Lung microvascular endothelial cell (primary cell): ENCODE measurements at regions not wholly inside any gene's neighbourhood (a gene's known extent, or its start where the extent isn't known, plus 50 kb on each side); places are given as distances from the start of the nearest gene placed in this dataset.
"Not testable (repeated sequence)": the region's sequence is repeated elsewhere in the genome, so short reads cannot be mapped to it uniquely, and the experiment has no call there.

Experiments used
- DNase-seq, 2 donors: peaks; one replicate each; pipeline versions ENCODE4 v3.0.0 to v3.0.0-alpha.2; 2010; ENCODE audit warnings: low read depth in 2 of 2

DNA sequence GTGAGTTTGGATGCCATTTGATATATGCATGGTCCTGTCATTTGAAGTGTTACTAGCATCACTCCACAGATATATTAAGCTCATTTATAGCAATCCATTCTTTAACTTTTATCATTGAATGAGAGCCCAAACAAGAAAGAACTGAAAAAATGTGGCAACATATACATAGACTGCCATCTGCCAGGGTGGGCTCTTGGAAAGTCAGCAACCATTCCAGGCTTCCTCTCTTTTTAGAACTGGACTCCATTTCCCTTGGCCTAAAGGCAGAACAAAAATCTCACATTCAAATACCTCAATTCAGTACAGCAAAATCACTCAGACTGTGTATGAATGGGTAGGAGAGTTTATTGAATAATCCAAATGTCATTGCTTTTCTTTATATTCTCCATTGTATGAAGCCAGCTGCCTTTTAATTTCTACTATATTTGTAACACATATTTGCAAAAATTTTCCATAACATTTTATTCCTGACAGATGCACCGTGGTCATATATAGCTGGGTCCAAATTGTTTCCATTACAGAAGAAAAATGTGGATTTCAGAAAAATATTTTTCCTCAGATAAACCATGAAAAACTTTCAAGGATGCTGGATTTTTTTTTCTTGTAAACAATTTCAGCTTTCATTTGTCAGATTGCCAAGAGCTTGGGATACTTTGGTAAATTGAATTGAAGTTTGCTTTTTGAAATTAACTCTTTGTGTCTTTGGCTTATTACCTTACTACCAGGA lies 1252.3 kb upstream of the SEL1L start:
- no peak for DNase-seq

DNA sequence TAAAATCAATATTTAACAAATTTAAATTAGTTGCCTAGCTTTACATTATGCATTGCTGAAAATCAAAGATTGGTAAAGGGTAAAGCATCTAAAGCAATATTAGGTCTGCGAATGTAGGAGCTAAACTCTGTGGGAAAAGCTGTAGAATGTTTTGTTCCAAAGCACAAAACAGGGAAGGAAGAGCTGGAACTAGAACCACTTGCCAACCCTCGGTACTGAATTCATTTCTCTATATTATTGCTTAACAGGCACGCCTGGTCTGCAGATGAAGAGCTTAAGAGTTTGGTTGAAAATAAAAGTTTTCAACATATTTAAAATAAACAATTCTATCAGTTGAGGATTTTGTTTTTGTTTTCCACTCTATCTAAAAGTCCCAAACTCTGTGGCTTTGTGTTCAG lies 1252.8 kb upstream of the SEL1L start:
- no peak for DNase-seq

DNA sequence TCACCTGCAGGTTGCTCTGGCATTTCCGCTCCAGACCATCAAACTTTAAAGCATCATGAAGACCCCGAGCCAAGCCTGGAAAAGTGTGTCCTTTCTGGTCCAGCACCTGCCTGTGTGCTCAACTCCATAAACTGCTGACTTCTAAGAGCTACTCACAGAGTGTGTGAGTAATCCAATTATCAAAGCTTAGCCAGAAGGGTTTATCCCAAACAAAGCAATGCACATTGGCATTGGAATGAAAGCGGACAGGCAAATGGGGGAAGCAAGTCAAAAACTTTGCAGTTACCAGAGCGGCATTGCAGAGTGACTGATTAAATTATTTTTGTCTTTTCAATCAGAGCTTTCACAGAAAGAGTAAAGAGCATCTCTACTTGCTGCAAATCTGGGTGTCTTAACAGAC lies 1262.4 kb upstream of the SEL1L start:
- no peak for DNase-seq

DNA sequence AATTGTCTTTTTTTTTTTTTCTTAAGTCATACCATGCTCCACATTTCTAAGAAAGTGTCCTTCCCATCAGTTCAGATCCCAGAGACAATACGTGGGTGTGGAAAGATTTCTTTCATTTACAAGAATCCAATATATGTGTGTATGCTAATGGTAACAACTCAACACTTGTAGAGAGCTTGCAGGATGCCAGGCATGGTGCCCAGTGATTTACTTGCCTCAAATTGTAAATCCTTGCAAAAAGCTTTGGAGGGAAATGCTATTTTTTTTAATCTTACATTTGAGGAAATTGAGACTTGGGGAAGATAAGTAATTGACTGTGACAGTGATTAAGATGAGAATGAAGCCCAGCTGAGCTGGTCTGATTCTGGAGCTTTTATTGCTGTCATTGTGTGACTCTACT lies 1264.6 kb upstream of the SEL1L start:
- DNase-seq = no peak

DNA sequence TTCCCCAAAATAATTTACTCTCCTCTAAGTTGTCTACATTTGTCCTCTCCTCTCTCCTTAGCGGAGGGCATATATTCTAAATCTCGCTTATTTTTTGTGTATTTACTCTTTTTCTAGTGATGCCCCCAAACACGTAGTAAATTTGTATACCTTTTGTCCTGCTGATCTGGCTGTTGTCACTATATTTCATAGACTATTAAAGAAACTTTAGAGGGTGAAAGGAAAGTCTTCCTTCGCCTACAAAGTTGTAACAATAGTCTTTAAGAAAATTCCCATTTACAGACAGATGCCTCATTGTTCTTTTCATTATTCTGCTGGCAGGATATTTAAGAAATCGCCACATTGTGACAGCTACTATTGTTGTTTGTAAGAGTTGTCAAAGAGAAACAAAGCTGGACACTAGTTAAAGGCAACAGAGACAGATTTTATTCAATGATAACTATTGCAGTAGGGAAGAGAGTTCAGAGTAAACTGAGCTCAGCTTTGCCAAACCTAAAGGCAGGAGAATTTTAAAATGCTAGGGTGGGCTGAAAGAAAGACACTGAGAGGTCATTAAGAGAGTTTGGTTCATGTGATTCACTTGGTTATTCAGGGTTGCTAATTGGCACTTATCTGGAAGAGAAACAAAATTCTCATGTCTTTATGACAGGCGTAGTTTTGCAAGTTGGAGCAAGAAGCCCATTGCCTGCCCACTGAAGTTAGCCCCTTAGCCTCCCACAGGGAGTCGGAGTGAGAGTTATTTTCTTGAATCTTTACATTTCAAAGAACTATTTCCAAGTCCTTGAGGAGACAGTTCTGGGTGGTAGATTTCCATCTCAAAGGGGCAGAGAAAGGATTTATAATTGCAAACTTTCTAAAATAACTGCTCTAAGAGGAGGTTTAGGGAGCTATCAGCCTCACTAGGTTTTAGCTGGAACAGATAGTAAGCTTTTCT lies 1272.5 kb upstream of the SEL1L start:
- DNase-seq = no peak

DNA sequence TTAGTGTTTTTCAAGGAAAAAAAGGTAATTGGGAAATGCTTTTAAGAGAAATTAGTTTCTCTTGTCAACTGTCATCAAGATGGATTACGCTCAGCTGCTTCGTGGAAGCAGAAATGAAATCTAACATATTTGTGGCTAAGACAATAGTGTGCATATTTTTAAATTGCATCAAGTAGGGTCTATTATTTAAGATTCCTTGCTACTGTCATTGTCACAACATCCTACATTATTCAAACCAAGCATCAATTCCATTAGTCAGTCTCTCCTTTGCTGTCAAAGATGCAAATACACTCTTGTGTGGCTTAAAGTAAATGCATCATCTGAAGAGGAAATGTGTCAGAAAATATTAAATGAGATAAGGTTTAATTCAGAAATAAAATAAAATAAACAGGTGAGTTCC lies 1277.6 kb upstream of the SEL1L start:
- no peak for DNase-seq

DNA sequence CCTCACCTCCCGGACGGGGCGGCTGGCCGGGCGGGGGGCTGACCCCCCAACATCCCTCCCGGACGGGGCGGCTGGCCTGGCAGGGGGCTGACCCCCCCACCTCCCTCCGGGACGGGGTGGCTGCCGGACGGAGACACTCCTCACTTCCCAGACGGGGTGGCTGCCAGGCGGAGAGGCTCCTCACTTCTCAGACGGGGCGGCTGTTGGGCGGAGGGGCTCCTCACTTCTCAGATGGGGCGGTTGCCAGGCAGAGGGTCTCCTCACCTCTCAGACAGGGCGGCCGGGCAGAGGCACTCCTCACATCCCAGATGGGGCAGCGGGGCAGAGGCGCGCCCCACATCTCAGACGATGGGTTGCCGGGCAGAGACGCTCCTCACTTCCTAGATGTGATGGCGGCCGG lies 1280.7 kb upstream of the SEL1L start:
- DNase-seq = not testable (repeated sequence)

DNA sequence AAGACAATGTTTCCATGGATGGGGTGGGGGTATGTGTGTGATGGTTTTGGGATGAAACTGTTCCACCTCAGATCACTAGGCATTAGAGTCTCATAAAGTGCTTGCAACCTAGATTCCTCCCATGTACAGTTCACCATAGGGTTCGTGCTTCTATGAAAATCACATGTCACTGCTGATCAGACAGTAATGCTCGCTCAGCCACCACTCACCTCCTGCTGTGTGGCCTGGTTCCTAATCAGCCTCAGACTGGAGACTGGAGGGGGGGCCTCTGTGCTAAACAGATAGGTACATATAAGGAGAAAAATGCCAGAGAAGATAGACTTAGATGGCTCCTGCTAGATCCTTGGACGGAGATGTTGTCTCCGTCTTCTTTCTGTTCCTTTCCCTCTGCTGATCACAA lies 1296.9 kb upstream of the SEL1L start:
- no peak for DNase-seq

DNA sequence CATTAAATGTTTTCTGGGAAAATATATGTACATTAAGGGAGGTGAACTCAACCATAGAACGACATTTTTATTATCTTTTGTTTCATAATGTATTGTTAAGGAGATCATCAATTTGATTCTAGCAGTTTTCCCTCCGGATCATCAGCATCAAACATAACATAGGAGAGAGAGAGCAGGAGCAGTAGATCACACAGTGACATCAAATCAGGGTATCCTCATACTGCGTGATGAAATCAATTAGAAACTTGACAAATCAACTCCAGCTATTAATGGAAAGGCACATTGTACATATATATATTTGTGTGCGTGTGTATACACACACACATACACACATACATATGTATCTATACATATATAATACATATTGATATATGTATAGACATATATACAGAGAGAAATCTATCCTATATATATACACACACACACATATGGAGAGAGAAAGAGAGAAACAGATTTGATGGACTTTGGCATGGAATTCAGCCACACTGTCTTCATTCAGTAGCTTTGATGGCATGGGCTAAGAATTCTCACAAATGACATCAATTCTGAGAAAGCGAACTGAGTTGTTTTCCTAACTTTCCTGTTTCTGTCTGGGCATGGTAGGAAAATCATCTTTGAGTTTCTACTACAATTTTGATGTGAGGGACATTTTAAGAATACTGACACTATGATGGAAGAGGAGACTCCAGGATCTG lies 1302.8 kb upstream of the SEL1L start:
- DNase-seq = no peak

DNA sequence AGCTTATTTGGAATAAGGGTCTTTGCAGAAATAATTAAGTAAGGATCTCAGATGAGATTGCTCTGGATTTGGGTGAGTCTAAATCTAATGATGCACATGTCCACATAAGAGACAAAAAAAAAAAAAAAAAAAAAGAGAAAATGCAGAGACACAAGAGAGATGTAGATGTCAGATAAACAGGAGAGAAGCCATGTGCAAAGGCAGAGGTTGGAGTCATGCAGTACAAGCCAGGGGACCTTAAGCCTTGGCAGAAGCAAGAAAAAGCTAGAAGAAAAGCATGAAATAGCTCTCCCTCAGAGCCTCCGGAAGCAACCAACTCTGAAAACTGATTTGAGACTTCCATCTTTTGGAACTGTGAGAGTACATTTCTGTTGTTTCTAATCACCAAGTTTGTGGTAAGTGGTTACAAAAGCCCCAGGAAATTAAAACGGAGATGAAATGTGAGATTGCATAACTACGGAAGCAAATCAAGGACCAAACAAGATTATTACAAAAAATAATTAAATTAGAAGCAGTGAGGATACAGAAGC lies 1304.0 kb upstream of the SEL1L start:
- no peak for DNase-seq

DNA sequence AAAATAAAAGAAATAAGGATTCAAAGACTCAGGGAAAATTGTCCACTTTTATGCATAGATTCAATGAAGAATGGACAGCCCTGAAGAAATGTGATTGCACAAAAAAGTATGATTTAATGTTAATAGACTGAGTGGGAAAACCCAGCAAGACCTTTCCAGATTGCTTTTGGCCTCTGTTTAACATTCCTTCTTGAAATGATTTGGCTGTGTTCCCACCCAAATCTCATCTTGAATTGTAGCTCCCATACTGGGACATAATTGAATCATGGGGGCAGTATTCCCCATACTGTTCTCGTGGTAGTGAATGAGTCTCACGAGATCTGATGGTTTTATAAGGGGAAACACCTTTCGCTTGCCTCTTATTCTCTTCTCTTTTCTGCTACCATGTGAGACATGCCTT lies 1316.9 kb upstream of the SEL1L start:
- no peak for DNase-seq

DNA sequence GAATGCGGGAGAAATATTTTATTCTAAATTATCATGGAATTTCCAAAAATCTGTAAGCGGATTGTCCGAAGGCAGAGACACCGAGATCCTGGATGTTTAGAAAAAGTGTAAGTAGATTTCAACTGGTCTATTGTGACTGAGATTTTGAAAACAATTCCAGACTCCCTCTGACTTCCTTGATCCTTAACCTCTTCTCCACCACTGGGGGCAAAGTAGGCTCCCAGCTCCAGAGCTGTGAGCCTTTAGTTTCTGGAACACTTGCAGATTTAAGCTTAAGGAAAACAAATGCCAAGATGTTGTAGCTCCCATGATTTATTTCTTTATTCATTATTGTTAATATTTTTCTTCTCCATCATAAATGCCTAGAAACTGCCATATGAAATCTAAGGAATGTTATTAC lies 1320.5 kb upstream of the SEL1L start:
- DNase-seq = no peak

DNA sequence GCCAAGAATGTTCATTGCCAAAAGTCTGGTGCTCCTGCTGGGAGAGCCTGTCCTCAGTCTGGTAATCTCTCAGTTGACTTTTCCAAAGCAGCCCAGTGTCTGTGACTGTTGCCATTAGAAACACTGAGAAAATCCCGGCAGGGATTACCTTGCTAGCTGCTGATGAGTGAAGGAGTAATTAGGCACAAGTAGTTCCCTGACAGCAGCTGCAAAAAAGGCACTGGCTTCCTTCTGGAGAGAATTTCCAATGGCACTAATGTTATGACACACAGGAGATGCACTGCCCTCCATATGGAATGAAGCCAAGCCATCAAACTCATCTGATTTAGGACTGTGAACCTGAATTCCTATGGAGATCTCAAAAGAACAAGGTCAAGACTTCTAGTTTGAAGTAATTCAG lies 1321.2 kb upstream of the SEL1L start:
- no peak for DNase-seq

DNA sequence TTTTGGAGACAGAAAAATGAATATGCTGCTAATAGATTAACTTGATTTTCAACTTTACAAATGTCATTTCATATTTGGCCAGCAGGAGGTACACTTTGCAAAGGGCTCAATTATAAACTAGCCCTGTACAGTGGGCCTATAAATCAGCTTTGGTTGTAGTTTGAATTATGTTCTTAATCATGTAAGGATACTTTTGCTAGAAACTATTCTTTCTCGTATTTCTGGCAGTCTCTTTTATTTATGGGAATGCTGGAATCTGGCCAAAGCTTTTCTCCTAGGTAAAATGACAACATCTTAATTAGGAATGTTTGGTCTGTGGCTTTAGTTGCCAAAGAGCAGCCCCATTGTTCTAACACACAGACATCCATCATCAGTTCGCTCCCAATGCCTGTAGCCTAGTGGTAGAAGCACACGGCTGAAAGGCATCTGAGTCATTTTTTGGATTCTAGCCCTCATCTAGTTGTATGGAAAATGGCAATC lies 1322.3 kb upstream of the SEL1L start:
- peak; percentile 19 to 46 for DNase-seq

DNA sequence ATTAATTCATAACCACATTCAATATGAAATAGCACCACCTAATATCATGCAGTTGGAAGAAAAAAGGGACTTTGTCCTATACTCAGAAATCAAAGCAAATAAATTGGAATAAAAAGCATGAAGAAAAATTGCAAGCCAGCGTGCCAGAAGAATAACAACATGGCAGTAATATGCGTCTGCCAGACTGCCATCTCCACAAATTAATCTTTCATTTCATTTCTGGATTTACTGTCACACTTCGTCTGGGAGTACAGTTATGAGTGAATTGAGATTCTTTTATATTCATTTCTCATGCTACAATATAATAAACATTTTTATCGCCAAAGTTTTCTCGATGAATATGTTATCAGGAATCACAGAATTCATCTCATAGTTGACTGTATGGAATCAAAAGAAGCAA lies 1327.7 kb upstream of the SEL1L start:
- DNase-seq = no peak

DNA sequence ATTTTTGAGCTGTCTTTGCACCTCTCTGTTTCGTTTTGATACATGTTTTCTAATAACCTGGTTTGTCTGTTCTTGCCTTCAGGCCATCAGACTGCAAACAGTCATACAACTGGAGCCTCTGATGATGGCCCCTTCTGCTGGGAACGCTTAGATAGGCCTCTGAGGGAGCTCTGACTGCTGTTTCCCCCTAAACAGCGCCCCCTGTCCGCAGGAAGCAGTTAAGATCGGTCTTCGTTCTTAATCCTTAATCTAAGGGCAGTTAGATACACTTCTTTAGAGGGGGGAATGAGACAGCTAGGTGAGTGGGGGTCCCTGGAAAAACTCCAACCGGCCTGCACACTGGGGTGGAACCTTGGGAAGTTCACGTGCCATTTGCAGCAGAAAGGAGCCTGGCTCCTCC lies 1338.8 kb upstream of the SEL1L start:
- DNase-seq = no peak

DNA sequence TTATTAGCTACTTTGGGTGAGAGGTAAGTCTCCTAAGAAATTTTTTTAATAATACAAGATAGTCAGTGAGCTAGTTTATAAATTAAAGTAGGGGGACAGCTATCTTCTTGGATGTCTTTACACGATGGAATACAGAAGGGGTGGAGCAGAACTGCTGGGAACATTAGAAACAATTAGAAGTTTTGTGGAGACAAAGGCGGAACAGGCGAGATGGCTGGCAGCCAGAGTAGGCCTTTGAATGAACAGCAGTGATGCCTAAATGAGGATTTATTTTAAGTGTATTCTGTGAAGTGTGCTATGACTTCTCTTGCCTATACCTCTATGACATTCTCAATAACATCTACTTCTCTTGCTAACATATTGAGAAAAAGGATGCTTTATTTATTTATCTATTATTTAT lies 1345.3 kb upstream of the SEL1L start:
- no peak for DNase-seq

DNA sequence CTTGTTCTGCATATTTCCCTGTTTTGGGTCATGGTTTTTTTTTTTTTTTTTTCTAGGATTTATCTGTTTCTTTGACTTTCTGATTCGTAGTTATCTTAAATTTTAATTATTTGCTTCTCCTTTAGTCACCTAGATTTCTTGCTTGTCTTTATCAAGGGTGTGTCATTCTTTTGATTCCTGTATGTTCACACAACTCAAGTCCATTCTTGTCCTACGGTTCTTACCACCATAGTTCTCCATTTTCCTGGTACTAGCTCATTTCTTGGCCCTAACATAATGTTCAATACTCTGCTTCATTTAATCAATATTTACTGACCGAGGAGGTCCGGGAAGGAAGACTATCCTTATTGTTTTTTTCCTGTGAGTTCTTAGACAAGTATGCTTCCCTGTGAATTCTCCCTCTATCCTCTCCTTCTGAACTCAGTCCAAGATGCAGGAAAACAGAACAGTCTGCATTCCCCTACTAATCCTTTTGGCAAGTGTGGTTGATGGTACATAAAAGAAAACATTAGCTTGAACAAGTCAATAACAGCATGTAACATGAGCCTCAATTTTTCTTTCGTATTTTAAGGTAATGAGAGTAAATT lies 1346.4 kb upstream of the SEL1L start:
- DNase-seq = no peak

DNA sequence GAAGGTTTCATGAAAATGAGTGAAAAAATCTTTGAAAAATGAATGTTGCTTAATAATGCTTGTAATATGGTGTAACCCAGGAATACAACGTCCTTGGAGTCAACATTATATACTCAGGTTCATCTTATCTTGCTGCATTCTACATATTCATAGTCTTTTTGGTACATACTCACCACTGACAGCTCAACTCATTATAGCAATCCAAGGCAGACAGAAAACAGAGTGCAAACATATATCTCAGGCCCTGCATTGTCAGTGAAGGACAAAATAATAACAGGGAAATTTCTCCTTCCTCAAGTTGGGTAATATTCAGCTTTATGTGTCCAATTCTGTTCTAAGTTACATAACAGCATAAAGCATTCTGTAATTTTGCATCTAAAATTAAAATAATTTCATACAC lies 1353.0 kb upstream of the SEL1L start:
- DNase-seq = no peak

DNA sequence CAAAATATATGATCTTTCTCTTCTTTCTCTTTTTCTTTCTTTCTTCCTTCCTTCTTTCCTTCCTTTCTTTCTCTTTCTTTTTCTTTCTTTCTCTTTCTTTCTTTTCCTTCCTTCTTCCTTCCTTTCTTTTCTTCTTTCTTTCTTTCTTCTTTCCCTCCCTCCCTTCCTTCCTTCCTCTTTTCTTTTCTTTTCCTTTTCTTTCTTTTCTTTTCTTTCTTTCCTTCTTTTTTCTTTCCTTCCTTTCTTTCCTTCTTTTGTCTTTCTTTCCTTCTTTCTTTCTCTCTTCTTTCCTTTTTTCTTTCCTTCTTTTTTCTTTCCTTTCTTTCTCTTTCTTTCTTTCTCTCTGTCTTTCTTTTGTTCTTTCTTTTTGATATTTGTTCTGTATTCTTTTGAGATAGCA lies 1356.0 kb upstream of the SEL1L start:
- no peak for DNase-seq

DNA sequence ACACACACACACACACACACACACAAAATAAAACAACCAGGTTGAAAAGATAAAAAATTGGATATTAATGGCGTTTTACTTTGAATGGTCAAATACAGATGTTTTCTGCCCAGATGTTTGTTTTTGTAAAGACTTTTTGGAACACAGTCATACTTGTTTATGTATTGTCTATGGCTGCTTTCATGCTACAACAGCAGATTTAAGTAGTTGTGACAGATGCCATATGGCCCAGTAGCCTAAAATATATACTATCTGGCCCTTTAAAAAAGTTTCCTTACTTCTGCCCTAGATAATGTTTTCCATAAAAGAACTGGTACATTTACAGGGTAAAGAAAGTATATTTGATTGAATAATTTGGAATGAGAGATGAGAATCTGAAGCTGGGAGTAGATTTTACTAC lies 1362.8 kb upstream of the SEL1L start:
- DNase-seq = no peak
